GM10248 (cell line): ENCODE measurements at regions not wholly inside any gene's neighbourhood (a gene's known extent, or its start where the extent isn't known, plus 50 kb on each side); places are given as distances from the start of the nearest gene placed in this dataset.

Source experiments
- CTCF ChIA-PET: fragments of 300-600 bp; sonication (Branson Sonifier 250); formaldehyde crosslinking; extraction: SDS; loops from one replicate; lab custom pipeline; 2021; ENCODE audit warnings: antibody characterized with exemption; lab: Yijun Ruan, JAX
- POLR2A ChIA-PET: fragments of 350-650 bp; sonication (Branson Sonifier 250); formaldehyde crosslinking; extraction: SDS; loops from one replicate; lab custom pipeline; 2020; ENCODE audit warnings: antibody characterized with exemption; lab: Yijun Ruan, JAX
- DNase-seq: peaks from one replicate; pipeline ENCODE4 v3.0.0; 2012; ENCODE audit errors: extremely low spot score
- TF ChIP-seq, protein P1 (sequence below): IDR thresholded peaks from 2 replicates; pipeline ENCODE4 v1.5.1; 2012; ENCODE audit warnings: mild to moderate bottlenecking, low read depth; ENCODE audit errors: extremely low read depth, missing control alignments, control extremely low read depth

DNA sequence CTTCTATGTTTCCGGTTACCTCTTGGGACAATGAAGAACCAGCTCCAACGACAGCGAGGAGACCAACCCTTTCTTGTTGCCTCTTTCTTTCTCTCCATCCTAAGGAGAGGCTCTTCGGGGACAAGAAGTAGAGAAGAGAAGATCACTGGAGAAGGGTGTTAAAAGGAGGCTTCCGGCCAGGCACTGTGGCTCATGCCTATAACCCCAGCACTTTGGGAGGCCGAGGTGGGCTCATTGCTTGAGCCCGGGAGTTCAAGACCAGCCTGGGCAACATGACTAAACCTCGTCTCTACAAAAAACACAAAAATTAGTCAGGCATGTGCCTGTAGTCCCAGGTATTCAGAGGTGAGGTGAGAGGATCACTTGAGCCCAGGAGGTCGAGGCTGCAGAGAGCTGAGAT is 90.8 kb upstream of the TNFAIP3 start:
- TF ChIP-seq, protein P1, sequence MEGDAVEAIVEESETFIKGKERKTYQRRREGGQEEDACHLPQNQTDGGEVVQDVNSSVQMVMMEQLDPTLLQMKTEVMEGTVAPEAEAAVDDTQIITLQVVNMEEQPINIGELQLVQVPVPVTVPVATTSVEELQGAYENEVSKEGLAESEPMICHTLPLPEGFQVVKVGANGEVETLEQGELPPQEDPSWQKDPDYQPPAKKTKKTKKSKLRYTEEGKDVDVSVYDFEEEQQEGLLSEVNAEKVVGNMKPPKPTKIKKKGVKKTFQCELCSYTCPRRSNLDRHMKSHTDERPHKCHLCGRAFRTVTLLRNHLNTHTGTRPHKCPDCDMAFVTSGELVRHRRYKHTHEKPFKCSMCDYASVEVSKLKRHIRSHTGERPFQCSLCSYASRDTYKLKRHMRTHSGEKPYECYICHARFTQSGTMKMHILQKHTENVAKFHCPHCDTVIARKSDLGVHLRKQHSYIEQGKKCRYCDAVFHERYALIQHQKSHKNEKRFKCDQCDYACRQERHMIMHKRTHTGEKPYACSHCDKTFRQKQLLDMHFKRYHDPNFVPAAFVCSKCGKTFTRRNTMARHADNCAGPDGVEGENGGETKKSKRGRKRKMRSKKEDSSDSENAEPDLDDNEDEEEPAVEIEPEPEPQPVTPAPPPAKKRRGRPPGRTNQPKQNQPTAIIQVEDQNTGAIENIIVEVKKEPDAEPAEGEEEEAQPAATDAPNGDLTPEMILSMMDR = no peak
- no peak for DNase-seq
- CTCF ChIA-PET = interaction anchor here (2.7 kb wide), 1 partner anchor 23 kb away, joined by 9 read pairs; no protein-coding TSS in a partner anchor
- POLR2A ChIA-PET = no interaction called here

- TF ChIP-seq, protein P1 = no peak
- CTCF ChIA-PET = interaction anchor here (1.1 to 2.7 kb wide), 2 partner anchors 12 to 23 kb away, joined by 3 to 9 read pairs; no protein-coding TSS in a partner anchor
These were observed 90.0 kb upstream of the TNFAIP3 start for GRCh38 chr6:137776786-137777686.

DNA sequence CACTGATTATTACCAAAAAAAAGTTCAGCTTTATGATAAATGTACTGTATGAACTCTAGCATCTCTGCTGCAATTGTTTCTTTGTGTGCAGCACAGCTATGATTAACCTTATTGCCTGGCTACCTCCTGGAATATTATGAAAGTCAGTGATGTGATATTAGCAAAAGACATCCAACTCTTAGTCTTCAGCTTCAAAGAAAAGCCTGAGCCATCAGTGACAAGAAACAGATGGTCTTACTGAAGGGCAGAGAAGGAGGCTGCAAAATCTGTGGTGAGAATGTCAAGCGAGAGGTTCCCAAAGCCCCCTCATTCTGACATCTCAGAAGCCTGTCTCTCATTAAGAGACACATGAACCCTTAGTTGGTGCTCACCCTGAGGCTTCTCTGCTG is 89.4 kb upstream of the TNFAIP3 start:
- ChIA-PET POLR2A (no interaction called here), CTCF (interaction anchor here (1.1 to 2.7 kb wide), 2 partner anchors 13 to 22 kb away, joined by 3 to 9 read pairs; no protein-coding TSS in a partner anchor)
- TF ChIP-seq, protein P1 = no peak
- DNase-seq = no peak

More at GRCh38 chr6:137776786-137777686, 90.0 kb upstream of the TNFAIP3 start:
- no peak for DNase-seq
- POLR2A ChIA-PET = no interaction called here

- DNase-seq = no peak
- POLR2A ChIA-PET = no interaction called here
- CTCF ChIA-PET = interaction anchor here (3.4 kb wide), 1 partner anchor 9 kb away, joined by 10 read pairs; no protein-coding TSS in a partner anchor
- TF ChIP-seq, protein P1 = no peak
These were observed 87.1 kb upstream of the TNFAIP3 start for GRCh38 chr6:137779982-137780381.

GRCh38 chr6:137780447-137781034 is 86.5 kb upstream of the TNFAIP3 start:
- TF ChIP-seq, protein P1 = no peak

GRCh38 chr6:137781639-137782038 is 85.4 kb upstream of the TNFAIP3 start:
- no peak for DNase-seq
- ChIA-PET CTCF (interaction anchor here (1.5 to 5.5 kb wide), 6 partner anchors 10 to 85 kb away, joined by 3 to 27 read pairs (median 6); partner anchors contain the start of gene TNFAIP3), POLR2A (interaction anchor here (0.7 kb wide), 1 partner anchor 154 kb away, joined by 9 read pairs; no protein-coding TSS in a partner anchor)
- TF ChIP-seq, protein P1 = no peak

More at GRCh38 chr6:137780447-137781034, 86.5 kb upstream of the TNFAIP3 start:
- CTCF ChIA-PET = interaction anchor here (3.4 to 5.5 kb wide), 2 partner anchors 10 to 18 kb away, joined by 10 to 27 read pairs; no protein-coding TSS in a partner anchor
- no peak for DNase-seq
- POLR2A ChIA-PET = no interaction called here
